Fibroblast of pulmonary artery (primary cell): ENCODE measurements at regions not wholly inside any gene's neighbourhood (a gene's known extent, or its start where the extent isn't known, plus 50 kb on each side); places are given as distances from the start of the nearest gene placed in this dataset.

ENCODE experiments used
- DNase-seq: peaks from one replicate; pipeline ENCODE4 v3.0.0-alpha.2; 2010; ENCODE audit warnings: low read depth
- H3K4me3 ChIP-seq: replicated peaks from 2 replicates; pipeline ENCODE4 v1.5.1; 2011; ENCODE audit warnings: low read depth, mild to moderate bottlenecking, control low read depth, low read length, moderate library complexity
- TF ChIP-seq, protein P1 (sequence below): IDR thresholded peaks from 2 replicates; pipeline ENCODE4 v1.5.1; 2011; ENCODE audit warnings: mild to moderate bottlenecking, control low read depth, low read length, inconsistent platforms; ENCODE audit errors: missing control alignments

GRCh38 chr3:14324224-14324944 is 78.0 kb upstream of the SLC6A6 start:
- DNase-seq: no peak
- no peak overlapping the region for H3K4me3 ChIP-seq
- TF ChIP-seq, protein P1, sequence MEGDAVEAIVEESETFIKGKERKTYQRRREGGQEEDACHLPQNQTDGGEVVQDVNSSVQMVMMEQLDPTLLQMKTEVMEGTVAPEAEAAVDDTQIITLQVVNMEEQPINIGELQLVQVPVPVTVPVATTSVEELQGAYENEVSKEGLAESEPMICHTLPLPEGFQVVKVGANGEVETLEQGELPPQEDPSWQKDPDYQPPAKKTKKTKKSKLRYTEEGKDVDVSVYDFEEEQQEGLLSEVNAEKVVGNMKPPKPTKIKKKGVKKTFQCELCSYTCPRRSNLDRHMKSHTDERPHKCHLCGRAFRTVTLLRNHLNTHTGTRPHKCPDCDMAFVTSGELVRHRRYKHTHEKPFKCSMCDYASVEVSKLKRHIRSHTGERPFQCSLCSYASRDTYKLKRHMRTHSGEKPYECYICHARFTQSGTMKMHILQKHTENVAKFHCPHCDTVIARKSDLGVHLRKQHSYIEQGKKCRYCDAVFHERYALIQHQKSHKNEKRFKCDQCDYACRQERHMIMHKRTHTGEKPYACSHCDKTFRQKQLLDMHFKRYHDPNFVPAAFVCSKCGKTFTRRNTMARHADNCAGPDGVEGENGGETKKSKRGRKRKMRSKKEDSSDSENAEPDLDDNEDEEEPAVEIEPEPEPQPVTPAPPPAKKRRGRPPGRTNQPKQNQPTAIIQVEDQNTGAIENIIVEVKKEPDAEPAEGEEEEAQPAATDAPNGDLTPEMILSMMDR: no peak

DNA sequence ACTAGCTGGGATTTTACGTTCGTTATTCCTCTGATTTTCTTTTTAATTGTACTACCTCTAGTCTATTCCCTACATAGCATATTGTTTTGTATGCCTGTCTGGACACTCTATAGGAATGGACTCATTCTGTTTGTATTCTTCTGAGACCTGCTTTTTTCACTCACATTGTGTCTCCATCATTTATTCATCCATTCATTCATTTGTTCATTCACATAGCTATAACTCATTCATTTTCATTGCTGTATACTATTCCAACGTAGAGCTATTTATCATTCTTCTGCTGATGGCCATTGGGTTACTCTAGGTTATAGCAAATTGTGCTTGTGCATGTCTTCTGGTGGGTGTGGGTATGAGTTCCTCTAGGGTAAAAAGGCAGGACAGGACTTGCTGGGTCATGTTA is 74.0 kb upstream of the SLC6A6 start:
- no peak for DNase-seq
- TF ChIP-seq, protein P1: no peak
- no peak overlapping the region for H3K4me3 ChIP-seq

- H3K4me3 ChIP-seq: no peak overlapping the region
Observed at GRCh38 chr3:14329116-14329830, 73.1 kb upstream of the SLC6A6 start.

GRCh38 chr3:14329842-14330241 is 72.6 kb upstream of the SLC6A6 start:
- no peak overlapping the region for H3K4me3 ChIP-seq
- no peak for DNase-seq
- TF ChIP-seq, protein P1: no peak

More at GRCh38 chr3:14329116-14329830, 73.1 kb upstream of the SLC6A6 start:
- TF ChIP-seq, protein P1: no peak
- DNase-seq: no peak

DNA sequence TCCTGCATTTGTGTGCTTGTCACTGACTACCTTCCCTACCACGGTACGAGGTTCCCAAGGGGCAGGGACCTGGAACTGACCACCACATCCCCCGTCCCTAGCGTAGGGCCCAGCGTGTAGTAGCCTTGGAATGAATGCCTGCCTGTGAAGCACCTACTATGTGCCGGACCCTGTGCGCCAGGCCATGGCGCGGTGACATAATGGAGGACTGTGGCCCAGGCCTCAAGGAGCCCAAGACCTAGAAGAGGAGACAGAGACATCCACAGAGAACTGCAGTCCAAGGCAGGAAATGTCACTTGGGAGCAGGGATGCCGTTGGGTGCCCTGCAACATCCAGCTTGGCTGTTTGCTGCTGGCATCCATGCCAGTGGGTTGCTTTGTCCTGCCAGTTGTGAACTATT is 71.9 kb upstream of the SLC6A6 start:
- no peak for DNase-seq
- H3K4me3 ChIP-seq: no peak overlapping the region
- TF ChIP-seq, protein P1: no peak

GRCh38 chr3:14331251-14331650 is 71.2 kb upstream of the SLC6A6 start:
- TF ChIP-seq, protein P1: no peak
- DNase-seq: no peak
- H3K4me3 ChIP-seq: no peak overlapping the region
